MCF 10A (cell line): ENCODE measurements at regions not wholly inside any gene's neighbourhood (a gene's known extent, or its start where the extent isn't known, plus 50 kb on each side); places are given as distances from the start of the nearest gene placed in this dataset.

Experiments used
- BruUV-seq: library from RNA; stranded (reverse); fragments of 400-500 nt; replicated peaks from 2 replicates; lab custom pipeline; 2021; lab: Mats Ljungman, UMichigan
- CTCF ChIA-PET: fragments of 300-600 bp; sonication (Branson Sonifier 250); formaldehyde crosslinking; extraction: SDS; loops from one replicate; lab custom pipeline; 2021; ENCODE audit warnings: antibody characterized with exemption, inconsistent platforms; lab: Yijun Ruan, JAX
- POLR2A ChIA-PET: fragments of 300-600, 350-650 bp; sonication (Branson Sonifier 250); formaldehyde crosslinking; extraction: SDS; loops from one replicate; lab custom pipeline; 2020; ENCODE audit warnings: antibody characterized with exemption, inconsistent platforms; lab: Yijun Ruan, JAX
- DNase-seq: peaks from one replicate; pipeline ENCODE4 v3.0.0-alpha.2; 2018; ENCODE audit not compliant: unreplicated experiment
- H3K27ac Mint-ChIP-seq: one replicate; pipeline ENCODE4 v1.8.0; 2022; ENCODE audit warnings: mild to moderate bottlenecking, low read depth, mixed read lengths; ENCODE audit not compliant: unreplicated experiment
- H3K27me3 Mint-ChIP-seq: one replicate; pipeline ENCODE4 v1.8.0; 2022; ENCODE audit warnings: mixed read lengths; ENCODE audit not compliant: insufficient read depth, unreplicated experiment
- H3K36me3 Mint-ChIP-seq: one replicate; pipeline ENCODE4 v1.8.0; 2022; ENCODE audit warnings: mild to moderate bottlenecking, moderate library complexity, mixed read lengths; ENCODE audit not compliant: insufficient read depth, unreplicated experiment
- H3K4me1 Mint-ChIP-seq: one replicate; pipeline ENCODE4 v1.8.0; 2022; ENCODE audit warnings: mixed read lengths; ENCODE audit not compliant: insufficient read depth, unreplicated experiment
- H3K4me3 Mint-ChIP-seq: one replicate; pipeline ENCODE4 v1.8.0; 2022; ENCODE audit warnings: mild to moderate bottlenecking, moderate library complexity, mixed read lengths; ENCODE audit not compliant: unreplicated experiment
- H3K9me3 Mint-ChIP-seq: one replicate; pipeline ENCODE4 v1.8.0; 2022; ENCODE audit warnings: mixed read lengths; ENCODE audit not compliant: unreplicated experiment
- CTCF ChIP-seq: fragments of 200-600 bp; IDR thresholded peaks from one replicate; pipeline ENCODE4 v1.8.0; 2022; ENCODE audit warnings: antibody characterized with exemption, mild to moderate bottlenecking; ENCODE audit not compliant: unreplicated experiment
- intact Hi-C: fragments of 100-400 bp; cut with micrococcal nuclease; formaldehyde crosslinking; loops from 2 replicates; pipeline ENCODE4 v1.14.1; 2022

GRCh38 chr5:74285675-74286280 is 354.8 kb downstream of the ENC1 start:
- ChIA-PET POLR2A (no interaction called here), CTCF (no interaction called here)
- DNase-seq: no peak
- H3K27ac Mint-ChIP-seq: no peak overlapping the region
- no TSS peak for BruUV-seq
- H3K4me1 Mint-ChIP-seq: peaks cover 24% of the 10 kb centered on the region
- intact Hi-C loops: no loop called here
- H3K27me3 Mint-ChIP-seq: no peaks in the 10 kb centered on the region
- no peaks in the 10 kb centered on the region for H3K36me3 Mint-ChIP-seq
- H3K4me3 Mint-ChIP-seq: no peak overlapping the region
- no peak for TF ChIP-seq CTCF
- H3K9me3 Mint-ChIP-seq: no peaks in the 10 kb centered on the region

GRCh38 chr5:74282490-74282889 is 358.0 kb downstream of the ENC1 start:
- no TSS peak for BruUV-seq
- intact Hi-C loops: no loop called here
- Mint-ChIP-seq H3K27ac (no peak overlapping the region), H3K27me3 (no peaks in the 10 kb centered on the region), H3K9me3 (no peaks in the 10 kb centered on the region), H3K4me1 (peaks cover 3% of the 10 kb centered on the region), H3K36me3 (no peaks in the 10 kb centered on the region), H3K4me3 (no peak overlapping the region)
- ChIA-PET CTCF (no interaction called here), POLR2A (no interaction called here)
- no peak for TF ChIP-seq CTCF
- DNase-seq: no peak

- BruUV-seq: no TSS peak
- intact Hi-C loops: no loop called here
- no peak for TF ChIP-seq CTCF
- no peaks in the 10 kb centered on the region for H3K36me3 Mint-ChIP-seq
- no peaks in the 10 kb centered on the region for H3K27me3 Mint-ChIP-seq
- H3K27ac Mint-ChIP-seq: no peak overlapping the region
- POLR2A ChIA-PET: no interaction called here
- peaks cover 10% of the 10 kb centered on the region for H3K9me3 Mint-ChIP-seq
- no peak for DNase-seq
- CTCF ChIA-PET: interaction anchor here (0.8 kb wide), 1 partner anchor 63 kb away, joined by 4 read pairs; no protein-coding TSS in a partner anchor
- no peak overlapping the region for H3K4me3 Mint-ChIP-seq
- no peaks in the 10 kb centered on the region for H3K4me1 Mint-ChIP-seq
These were observed 359.4 kb downstream of the ENC1 start for GRCh38 chr5:74281166-74281565.

DNA sequence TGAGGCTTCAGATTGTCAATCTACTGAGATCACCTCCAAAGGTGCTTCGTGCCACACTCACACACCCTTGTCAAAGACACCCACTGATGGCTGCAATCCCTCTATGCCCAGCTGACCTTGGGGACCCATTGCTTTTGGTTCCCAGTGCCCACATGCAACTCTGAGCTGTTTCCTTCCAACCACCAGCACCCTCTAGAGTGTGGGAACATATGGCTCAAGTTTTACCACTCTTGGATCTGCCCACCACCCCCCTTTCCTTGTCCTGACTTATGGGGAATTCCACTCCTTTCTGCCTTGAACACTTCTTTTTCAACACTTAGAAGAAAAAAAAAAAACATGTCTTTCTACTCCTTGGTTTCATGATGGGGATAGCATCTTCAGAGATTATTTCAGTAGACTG is 360.2 kb downstream of the ENC1 start:
- POLR2A ChIA-PET: interaction anchor here (0.9 kb wide), 1 partner anchor 10 kb away, joined by 3 read pairs; no protein-coding TSS in a partner anchor
- H3K4me3 Mint-ChIP-seq: no peak overlapping the region
- CTCF ChIA-PET: interaction anchor here (0.5 to 0.8 kb wide), 2 partner anchors 64 to 919 kb away, joined by 3 to 4 read pairs; no protein-coding TSS in a partner anchor
- intact Hi-C loops: no loop called here
- DNase-seq: no peak
- no peaks in the 10 kb centered on the region for H3K27me3 Mint-ChIP-seq
- TF ChIP-seq CTCF: no peak
- BruUV-seq: no TSS peak
- H3K27ac Mint-ChIP-seq: no peak overlapping the region
- H3K36me3 Mint-ChIP-seq: no peaks in the 10 kb centered on the region
- H3K4me1 Mint-ChIP-seq: no peaks in the 10 kb centered on the region
- H3K9me3 Mint-ChIP-seq: peaks cover 10% of the 10 kb centered on the region
